ENCODE measurements at regions not wholly inside any gene's neighbourhood (a gene's known extent, or its start where the extent isn't known, plus 50 kb on each side); places are given as distances from the start of the nearest gene placed in this dataset.

DNA sequence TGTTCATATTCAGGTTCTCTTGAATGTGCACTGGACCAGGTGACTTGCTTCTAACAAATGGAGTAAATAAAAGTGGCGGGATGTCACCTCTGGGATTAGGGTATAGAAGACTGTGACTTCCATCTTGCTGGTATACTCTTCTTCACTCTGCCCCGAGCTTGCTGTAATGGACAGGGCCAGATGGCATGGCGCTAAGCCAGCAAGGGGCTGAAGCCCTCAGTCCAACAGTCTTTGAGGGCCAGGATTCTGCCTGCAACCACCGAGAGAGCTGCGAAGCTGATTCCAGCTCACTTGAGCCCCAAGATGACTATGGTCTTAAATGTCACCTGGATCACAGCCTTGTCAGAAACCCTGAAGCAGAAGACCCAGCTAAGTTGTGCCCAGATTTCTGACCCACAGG, 600.0 kb downstream of the FGF9 start:
- TF ChIP-seq, protein P1, sequence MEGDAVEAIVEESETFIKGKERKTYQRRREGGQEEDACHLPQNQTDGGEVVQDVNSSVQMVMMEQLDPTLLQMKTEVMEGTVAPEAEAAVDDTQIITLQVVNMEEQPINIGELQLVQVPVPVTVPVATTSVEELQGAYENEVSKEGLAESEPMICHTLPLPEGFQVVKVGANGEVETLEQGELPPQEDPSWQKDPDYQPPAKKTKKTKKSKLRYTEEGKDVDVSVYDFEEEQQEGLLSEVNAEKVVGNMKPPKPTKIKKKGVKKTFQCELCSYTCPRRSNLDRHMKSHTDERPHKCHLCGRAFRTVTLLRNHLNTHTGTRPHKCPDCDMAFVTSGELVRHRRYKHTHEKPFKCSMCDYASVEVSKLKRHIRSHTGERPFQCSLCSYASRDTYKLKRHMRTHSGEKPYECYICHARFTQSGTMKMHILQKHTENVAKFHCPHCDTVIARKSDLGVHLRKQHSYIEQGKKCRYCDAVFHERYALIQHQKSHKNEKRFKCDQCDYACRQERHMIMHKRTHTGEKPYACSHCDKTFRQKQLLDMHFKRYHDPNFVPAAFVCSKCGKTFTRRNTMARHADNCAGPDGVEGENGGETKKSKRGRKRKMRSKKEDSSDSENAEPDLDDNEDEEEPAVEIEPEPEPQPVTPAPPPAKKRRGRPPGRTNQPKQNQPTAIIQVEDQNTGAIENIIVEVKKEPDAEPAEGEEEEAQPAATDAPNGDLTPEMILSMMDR (IDR thresholded peaks at IDR 0.05; ENCODE audit: low read depth, low read length), result no peak
- no peak for TF ChIP-seq POLR2A (IDR thresholded peaks at IDR 0.05; ENCODE audit: extremely low read depth, insufficient read length)
